A549 (cell line): ENCODE measurements at regions not wholly inside any gene's neighbourhood (a gene's known extent, or its start where the extent isn't known, plus 50 kb on each side); places are given as distances from the start of the nearest gene placed in this dataset.

ENCODE experiments used
- CTCF ChIP-seq: fragments of >200 bp; sonication (Bioruptor Twin); formaldehyde crosslinking; IDR thresholded peaks from 3 replicates; pipeline ENCODE4 v1.5.1; 2016
- HDAC2 ChIP-seq: fragments of 200-600 bp; sonication (generic); IDR thresholded peaks from 2 replicates; pipeline ENCODE4 v1.6.1; 2016
- MAX ChIP-seq: IDR thresholded peaks from 2 replicates; pipeline ENCODE4 v1.6.1; 2012

GRCh38 chr10:55169493-55169892, 368.5 kb upstream of the PCDH15 start:
- no peak for TF ChIP-seq MAX
- TF ChIP-seq CTCF, result no peak
- TF ChIP-seq HDAC2, result no peak
